ENCODE measurements at regions not wholly inside any gene's neighbourhood (a gene's known extent, or its start where the extent isn't known, plus 50 kb on each side); places are given as distances from the start of the nearest gene placed in this dataset.
"Not testable (repeated sequence)": the region's sequence is repeated elsewhere in the genome, so short reads cannot be mapped to it uniquely, and the experiment has no call there.

GRCh38 chr6:102742028-102742427, 1348.5 kb downstream of the GRIK2 start (continued):
- TF ChIP-seq GABPA (IDR thresholded peaks at IDR 0.05 in 1 of 2, conservative IDR thresholded peaks at IDR 0.05 in 1 of 2) = no peak

GRCh38 chr6:102736941-102737368, 1343.4 kb downstream of the GRIK2 start:
- Histone ChIP-seq H3K9me3 (ENCODE audit: control insufficient read depth in 4 of 4, low read length in 3 of 4) (no peaks in the 10 kb centered on the region), H3K4me1 (ENCODE audit: control insufficient read depth in 4 of 4, insufficient read depth in 4 of 4, low read length in 3 of 4) (no peaks in the 10 kb centered on the region), H3K27ac (ENCODE audit: low read depth in 1 of 2, low read length in 2 of 2) (no peak overlapping the region), H3K27me3 (ENCODE audit: control insufficient read depth in 4 of 4, insufficient read depth in 4 of 4, low read length in 3 of 4) (no peaks in the 10 kb centered on the region), H3K4me3 (ENCODE audit: low read depth in 1 of 3, low read length in 3 of 3) (no peak overlapping the region), H3K9ac (ENCODE audit: low read depth in 1 of 2, low read length in 2 of 2) (no peak overlapping the region), H3K36me3 (ENCODE audit: control insufficient read depth in 4 of 4, insufficient read depth in 3 of 4, low read depth in 1 of 4, low read length in 3 of 4) (no peaks in the 10 kb centered on the region)
- TF ChIP-seq NR2F2 (IDR thresholded peaks at IDR 0.05) (no peak), GABPA (IDR thresholded peaks at IDR 0.05 in 1 of 2, conservative IDR thresholded peaks at IDR 0.05 in 1 of 2) (no peak), EGR1 (IDR thresholded peaks at IDR 0.05; ENCODE audit: low read depth in 2 of 2) (no peak), FOXA1 (IDR thresholded peaks at IDR 0.05) (no peak), RXRA (IDR thresholded peaks at IDR 0.05) (no peak), TAF1 (conservative IDR thresholded peaks at IDR 0.05) (no peak), FOXA2 (IDR thresholded peaks at IDR 0.05) (no peak), ZBTB33 (IDR thresholded peaks at IDR 0.05) (no peak), ATF3 (IDR thresholded peaks at IDR 0.05) (no peak), RAD21 (IDR thresholded peaks at IDR 0.05) (no peak), JUND (IDR thresholded peaks at IDR 0.05) (no peak), HNF4G (IDR thresholded peaks at IDR 0.05) (no peak), REST (IDR thresholded peaks at IDR 0.05) (no peak)
- WGBS = 77% methylated on average over 2 of the region's 2 CpGs
- DNase-seq (ENCODE audit: low spot score) = no peak

- H3K9me3 ChIP-seq (ENCODE audit: control insufficient read depth in 4 of 4, low read length in 3 of 4) = no peaks in the 10 kb centered on the region
- H3K27ac ChIP-seq (ENCODE audit: low read depth in 1 of 2, low read length in 2 of 2) = no peak overlapping the region
- H3K27me3 ChIP-seq (ENCODE audit: control insufficient read depth in 4 of 4, insufficient read depth in 4 of 4, low read length in 3 of 4) = no peaks in the 10 kb centered on the region
- TF ChIP-seq CTCF (IDR thresholded peaks at IDR 0.05; ENCODE audit: low read depth, low read length, missing input control) (no peak), RAD21 (IDR thresholded peaks at IDR 0.05) (no peak), ZBTB33 (IDR thresholded peaks at IDR 0.05) (no peak), EGR1 (IDR thresholded peaks at IDR 0.05; ENCODE audit: low read depth in 2 of 2) (no peak), FOXA2 (IDR thresholded peaks at IDR 0.05) (no peak)
- 50% methylated on average over 3 of the region's 3 CpGs for WGBS
- H3K4me3 ChIP-seq (ENCODE audit: low read depth in 1 of 3, low read length in 3 of 3) = no peak overlapping the region
- H3K9ac ChIP-seq (ENCODE audit: low read depth in 1 of 2, low read length in 2 of 2) = no peak overlapping the region
- no peak for DNase-seq (ENCODE audit: low spot score)
- no peaks in the 10 kb centered on the region for H3K36me3 ChIP-seq (ENCODE audit: control insufficient read depth in 4 of 4, insufficient read depth in 3 of 4, low read depth in 1 of 4, low read length in 3 of 4)
- no peaks in the 10 kb centered on the region for H3K4me1 ChIP-seq (ENCODE audit: control insufficient read depth in 4 of 4, insufficient read depth in 4 of 4, low read length in 3 of 4)
These were observed 1339.4 kb downstream of the GRIK2 start for GRCh38 chr6:102732898-102733297.

- not testable (repeated sequence) for H3K27ac ChIP-seq (ENCODE audit: low read depth in 1 of 2, low read length in 2 of 2); H3K27me3 ChIP-seq (ENCODE audit: control insufficient read depth in 4 of 4, insufficient read depth in 4 of 4, low read length in 3 of 4); DNase-seq (ENCODE audit: low spot score); H3K36me3 ChIP-seq (ENCODE audit: control insufficient read depth in 4 of 4, insufficient read depth in 3 of 4, low read depth in 1 of 4, low read length in 3 of 4); H3K4me1 ChIP-seq (ENCODE audit: control insufficient read depth in 4 of 4, insufficient read depth in 4 of 4, low read length in 3 of 4); H3K9me3 ChIP-seq (ENCODE audit: control insufficient read depth in 4 of 4, low read length in 3 of 4); H3K4me3 ChIP-seq (ENCODE audit: low read depth in 1 of 3, low read length in 3 of 3); H3K9ac ChIP-seq (ENCODE audit: low read depth in 1 of 2, low read length in 2 of 2)
- WGBS = 94% methylated on average over 24 of the region's 24 CpGs
These were observed 1328.6 kb downstream of the GRIK2 start for GRCh38 chr6:102722086-102722485.

Measured in liver (tissue), 8 donors.